ENCODE measurements at regions not wholly inside any gene's neighbourhood (a gene's known extent, or its start where the extent isn't known, plus 50 kb on each side); places are given as distances from the start of the nearest gene placed in this dataset.

- DNase-seq (ENCODE audit: low spot score), result no peak
Measured at GRCh38 chr20:22226849-22227700, 357.3 kb downstream of the FOXA2 start.

GRCh38 chr20:22223236-22223635 lies 361.1 kb downstream of the FOXA2 start:
- no peak for DNase-seq (ENCODE audit: low spot score)

DNA sequence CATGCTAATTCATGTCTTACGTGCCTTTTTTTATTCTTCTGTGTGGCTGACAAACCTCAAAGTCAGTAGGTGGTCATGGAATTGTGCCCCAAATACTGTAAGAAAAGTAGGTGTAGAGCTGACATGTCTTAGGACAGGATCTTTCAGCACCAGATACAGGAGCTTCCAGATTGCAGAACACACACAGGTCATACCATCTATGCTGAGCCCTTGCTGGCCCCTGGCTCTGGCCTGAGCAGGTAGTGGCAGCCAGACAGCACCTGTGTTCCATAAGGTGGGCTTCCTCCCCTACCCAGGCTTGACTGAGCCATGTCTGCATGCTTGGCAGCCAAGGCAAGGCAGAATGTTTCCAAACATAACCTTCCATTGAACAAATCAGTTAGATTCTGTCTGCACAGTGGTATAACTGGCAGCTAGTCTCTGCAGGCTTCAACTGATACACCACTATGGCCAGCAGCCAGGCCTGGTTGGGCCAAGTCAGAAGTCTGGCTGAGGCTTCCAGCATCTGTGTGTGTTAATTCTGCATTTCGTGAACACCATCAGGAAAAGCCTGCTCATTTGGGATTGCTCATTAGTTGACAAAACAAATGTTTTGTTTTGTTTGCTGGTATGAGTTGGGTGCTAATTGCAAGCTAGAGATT lies 366.5 kb downstream of the FOXA2 start:
- DNase-seq (ENCODE audit: low spot score), result no peak

DNA sequence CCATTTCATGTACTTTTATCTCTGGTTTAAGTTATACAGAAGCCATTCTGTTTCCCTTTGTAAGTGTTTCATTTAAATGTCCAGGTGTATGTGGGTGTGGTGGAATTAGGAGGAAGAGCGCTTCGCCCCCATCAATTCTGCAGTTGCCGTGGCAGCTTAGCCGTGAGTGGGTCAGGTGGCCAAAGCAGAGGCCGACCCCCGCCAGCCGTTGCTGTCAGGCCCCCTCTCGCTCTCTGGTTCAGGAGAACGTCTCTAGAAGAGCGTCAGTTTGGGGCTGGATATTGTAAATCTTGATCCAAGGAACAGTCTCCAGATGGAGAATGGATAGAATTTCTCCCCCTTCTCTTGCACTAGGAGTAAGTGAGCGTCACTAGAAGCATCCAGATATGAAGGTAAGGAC lies 367.4 kb downstream of the FOXA2 start:
- no peak for DNase-seq (ENCODE audit: low spot score)

GRCh38 chr20:22214296-22214695 lies 370.1 kb downstream of the FOXA2 start:
- no peak for DNase-seq (ENCODE audit: low spot score)

DNA sequence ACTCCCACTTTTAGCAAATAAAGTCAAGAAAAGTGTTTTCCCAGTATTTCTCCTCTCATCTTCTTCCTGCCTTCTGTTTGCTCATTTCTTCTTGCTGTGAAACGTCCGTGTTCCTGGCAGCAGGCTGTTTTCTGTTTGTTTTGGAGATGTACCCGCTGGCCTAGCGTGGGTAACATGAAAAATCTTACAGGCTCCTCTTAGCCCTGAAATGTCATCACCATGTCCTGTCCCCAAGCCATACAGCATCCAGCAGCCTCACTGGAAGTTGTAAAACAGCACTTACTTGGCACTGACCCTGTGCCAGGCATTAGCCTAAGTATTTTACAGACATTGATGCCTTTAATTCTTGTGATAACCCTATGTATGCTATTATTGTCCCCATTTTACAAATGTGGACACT lies 371.1 kb downstream of the FOXA2 start:
- DNase-seq (ENCODE audit: low spot score), result no peak

- DNase-seq (ENCODE audit: low spot score), result no peak
Measured at GRCh38 chr20:22207280-22207679, 377.1 kb downstream of the FOXA2 start.

GRCh38 chr20:22204801-22205200 lies 379.6 kb downstream of the FOXA2 start:
- no peak for DNase-seq (ENCODE audit: low spot score)

DNA sequence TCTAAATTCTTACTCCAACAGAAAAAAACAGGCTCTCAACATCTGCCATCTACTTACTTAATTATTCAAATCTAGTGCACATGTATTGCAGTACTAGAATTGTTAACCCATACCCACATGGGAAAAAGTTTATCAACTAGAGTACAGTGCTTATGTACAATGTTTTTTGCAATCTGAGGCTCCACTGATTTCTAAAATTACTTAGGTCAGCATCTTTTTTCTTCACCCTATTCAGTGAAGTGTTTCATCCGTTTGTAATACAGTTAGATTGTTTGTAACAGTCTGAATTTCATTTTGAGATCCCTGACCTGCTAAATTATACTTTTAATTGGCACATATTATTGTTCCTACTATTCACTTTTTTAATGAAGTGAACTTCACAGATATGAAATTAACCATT lies 402.2 kb downstream of the FOXA2 start:
- no peak for DNase-seq (ENCODE audit: low spot score)

GRCh38 chr20:22180244-22180643 lies 404.1 kb downstream of the FOXA2 start:
- no peak for DNase-seq (ENCODE audit: low spot score)

DNA sequence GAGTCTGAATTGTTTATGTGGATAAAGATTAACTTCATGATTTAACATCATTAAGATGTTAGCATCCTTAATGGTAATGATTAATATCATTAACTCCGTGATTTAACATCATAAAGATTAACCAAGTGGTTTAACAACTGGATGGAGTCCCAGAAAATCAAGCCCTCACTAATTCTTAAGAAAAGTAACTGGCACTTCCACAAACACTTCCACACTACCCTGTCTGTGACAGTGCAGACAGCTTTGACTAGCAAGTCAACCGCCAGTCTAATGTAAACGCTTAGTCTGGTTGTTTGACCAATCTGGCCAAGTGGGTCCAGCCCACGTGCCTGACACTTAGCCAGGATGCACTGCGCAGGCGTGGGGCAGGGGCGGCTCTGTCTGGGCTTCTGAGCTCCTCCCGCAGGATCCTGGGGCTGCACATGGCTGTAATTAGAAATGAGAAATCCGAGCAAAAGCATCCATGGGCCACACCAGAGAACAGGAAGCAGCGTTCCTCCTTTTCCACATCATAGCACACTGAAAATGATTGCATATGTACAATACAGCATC lies 424.2 kb downstream of the FOXA2 start:
- no peak for DNase-seq (ENCODE audit: low spot score)

DNA sequence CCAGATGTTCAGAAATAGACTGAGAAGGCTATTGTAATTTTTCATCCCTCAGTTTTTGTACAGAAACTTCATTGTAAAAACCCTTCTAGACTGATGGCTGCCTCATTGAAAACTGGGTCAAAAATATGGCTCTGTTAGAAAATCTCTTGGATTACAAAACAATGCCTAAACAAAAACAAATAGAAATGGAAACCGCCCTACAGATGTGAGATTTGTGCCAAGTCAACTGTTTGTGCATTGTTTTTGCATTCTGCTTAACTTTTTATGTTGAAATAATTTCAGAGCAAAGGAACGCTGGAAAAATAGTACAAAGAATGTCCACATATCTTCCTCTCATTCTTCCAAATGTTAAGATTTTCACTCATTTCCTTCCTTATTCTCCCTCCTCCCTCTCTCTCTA lies 425.1 kb downstream of the FOXA2 start:
- no peak for DNase-seq (ENCODE audit: low spot score)

GRCh38 chr20:22127587-22127986 lies 422.1 kb downstream of the PAX1 start:
- DNase-seq (ENCODE audit: low spot score), result no peak

GRCh38 chr20:22106308-22106938 lies 401.0 kb downstream of the PAX1 start:
- DNase-seq (ENCODE audit: low spot score), result peak; percentile 29

- no peak for DNase-seq (ENCODE audit: low spot score)
Measured at GRCh38 chr20:22101606-22102005, 396.1 kb downstream of the PAX1 start.

- DNase-seq (ENCODE audit: low spot score), result no peak
Measured at GRCh38 chr20:22100686-22101085, 395.2 kb downstream of the PAX1 start.

DNA sequence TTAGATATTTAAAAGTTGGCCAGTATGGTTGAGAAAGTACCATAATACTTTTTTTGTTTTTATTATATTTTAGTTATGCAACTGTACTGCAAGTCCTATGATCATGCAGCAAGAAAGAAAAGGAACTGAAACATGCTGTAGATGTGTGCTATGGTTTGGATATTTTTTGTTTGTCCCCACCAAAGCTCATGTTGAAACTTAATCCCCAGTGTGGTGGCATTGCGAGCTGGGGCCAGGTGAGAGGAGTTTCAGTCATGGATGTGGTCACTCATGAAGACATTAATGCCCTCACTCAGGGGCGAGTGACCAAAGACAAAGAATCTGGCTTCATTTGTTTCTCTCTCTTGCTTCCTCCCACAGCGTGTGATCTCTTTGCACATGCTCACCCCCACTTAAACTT lies 393.9 kb downstream of the PAX1 start:
- no peak for DNase-seq (ENCODE audit: low spot score)

GRCh38 chr20:22098511-22098910 lies 393.0 kb downstream of the PAX1 start:
- no peak for DNase-seq (ENCODE audit: low spot score)

GRCh38 chr20:22093122-22093521 lies 387.7 kb downstream of the PAX1 start:
- DNase-seq (ENCODE audit: low spot score), result no peak

DNA sequence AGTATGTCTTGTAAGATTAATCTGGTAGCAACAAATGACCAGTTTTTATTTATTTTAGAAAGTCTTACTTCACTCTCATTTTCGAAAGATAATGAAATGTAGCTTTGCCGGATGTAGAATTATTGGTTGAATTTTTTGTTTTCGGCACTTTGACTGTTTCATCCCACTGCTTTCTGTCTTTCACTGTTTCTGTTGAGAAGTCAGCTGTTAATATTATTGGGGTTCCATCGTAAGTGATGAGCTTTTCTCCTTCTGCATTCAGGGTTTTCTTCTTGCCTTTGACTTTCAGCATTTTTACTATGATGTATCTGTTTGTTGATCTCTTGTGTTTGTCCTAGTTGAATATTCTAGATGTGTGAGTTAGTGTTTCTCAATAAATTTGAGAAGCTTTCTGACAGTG lies 383.4 kb downstream of the PAX1 start:
- no peak for DNase-seq (ENCODE audit: low spot score)

DNA sequence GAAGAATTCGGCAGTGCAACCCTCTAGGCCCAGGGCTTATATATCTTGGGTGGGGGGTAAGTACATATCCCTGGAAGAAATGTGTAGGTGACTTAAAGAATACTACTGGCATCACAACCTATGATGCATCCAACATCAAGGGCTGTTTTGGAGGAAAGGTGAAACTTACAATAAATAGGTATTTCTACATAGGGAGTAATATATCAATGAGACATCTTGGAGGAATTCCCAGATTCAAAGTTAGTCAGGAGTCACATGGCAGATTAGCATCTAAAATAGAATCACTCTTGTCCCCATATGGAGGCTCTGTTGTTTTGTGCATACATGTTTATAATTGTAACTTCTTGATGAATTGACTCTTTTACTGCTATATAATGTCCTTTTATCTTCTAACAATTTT lies 375.5 kb downstream of the PAX1 start:
- no peak for DNase-seq (ENCODE audit: low spot score)

DNA sequence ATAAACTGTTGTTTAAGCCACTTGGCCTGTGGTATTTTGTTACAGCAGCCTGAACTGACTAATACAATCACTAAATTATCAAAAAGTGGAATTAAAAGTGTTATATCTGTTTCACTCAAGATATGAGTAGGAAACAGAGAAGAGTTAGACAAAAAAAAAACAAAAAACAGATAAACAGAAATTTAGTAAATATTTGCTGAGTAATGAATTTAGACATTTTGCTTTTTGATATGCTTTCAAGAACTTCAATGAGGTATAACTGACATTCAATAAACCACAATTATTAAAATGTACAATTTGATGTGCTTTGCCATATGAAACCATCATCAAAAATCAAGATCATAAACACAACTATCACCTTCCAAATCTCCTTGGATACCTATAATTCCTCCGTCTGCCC lies 369.2 kb downstream of the PAX1 start:
- DNase-seq (ENCODE audit: low spot score), result no peak

- DNase-seq (ENCODE audit: low spot score), result no peak
Measured at GRCh38 chr20:22071841-22072240, 366.4 kb downstream of the PAX1 start.

Measured in LoVo (cell line).